Fibroblast of pulmonary artery (primary cell): ENCODE measurements at regions not wholly inside any gene's neighbourhood (a gene's known extent, or its start where the extent isn't known, plus 50 kb on each side); places are given as distances from the start of the nearest gene placed in this dataset.
"Not testable (repeated sequence)": the region's sequence is repeated elsewhere in the genome, so short reads cannot be mapped to it uniquely, and the experiment has no call there.

Source experiments
- DNase-seq: peaks from one replicate; pipeline ENCODE4 v3.0.0-alpha.2; 2010; ENCODE audit warnings: low read depth
- H3K4me3 ChIP-seq: replicated peaks from 2 replicates; pipeline ENCODE4 v1.5.1; 2011; ENCODE audit warnings: low read depth, mild to moderate bottlenecking, control low read depth, low read length, moderate library complexity
- TF ChIP-seq, protein P1 (sequence below): IDR thresholded peaks from 2 replicates; pipeline ENCODE4 v1.5.1; 2011; ENCODE audit warnings: mild to moderate bottlenecking, control low read depth, low read length, inconsistent platforms; ENCODE audit errors: missing control alignments

GRCh38 chr2:39494784-39495251 lies 57.7 kb upstream of the MAP4K3 start:
- no peak overlapping the region for H3K4me3 ChIP-seq
- peak; percentile 97 for DNase-seq
- TF ChIP-seq, protein P1, sequence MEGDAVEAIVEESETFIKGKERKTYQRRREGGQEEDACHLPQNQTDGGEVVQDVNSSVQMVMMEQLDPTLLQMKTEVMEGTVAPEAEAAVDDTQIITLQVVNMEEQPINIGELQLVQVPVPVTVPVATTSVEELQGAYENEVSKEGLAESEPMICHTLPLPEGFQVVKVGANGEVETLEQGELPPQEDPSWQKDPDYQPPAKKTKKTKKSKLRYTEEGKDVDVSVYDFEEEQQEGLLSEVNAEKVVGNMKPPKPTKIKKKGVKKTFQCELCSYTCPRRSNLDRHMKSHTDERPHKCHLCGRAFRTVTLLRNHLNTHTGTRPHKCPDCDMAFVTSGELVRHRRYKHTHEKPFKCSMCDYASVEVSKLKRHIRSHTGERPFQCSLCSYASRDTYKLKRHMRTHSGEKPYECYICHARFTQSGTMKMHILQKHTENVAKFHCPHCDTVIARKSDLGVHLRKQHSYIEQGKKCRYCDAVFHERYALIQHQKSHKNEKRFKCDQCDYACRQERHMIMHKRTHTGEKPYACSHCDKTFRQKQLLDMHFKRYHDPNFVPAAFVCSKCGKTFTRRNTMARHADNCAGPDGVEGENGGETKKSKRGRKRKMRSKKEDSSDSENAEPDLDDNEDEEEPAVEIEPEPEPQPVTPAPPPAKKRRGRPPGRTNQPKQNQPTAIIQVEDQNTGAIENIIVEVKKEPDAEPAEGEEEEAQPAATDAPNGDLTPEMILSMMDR = no peak

- peak; percentile 75 for DNase-seq
- TF ChIP-seq, protein P1 = no peak
- H3K4me3 ChIP-seq = no peak overlapping the region
These were observed 60.2 kb upstream of the MAP4K3 start for GRCh38 chr2:39497082-39497801.

DNA sequence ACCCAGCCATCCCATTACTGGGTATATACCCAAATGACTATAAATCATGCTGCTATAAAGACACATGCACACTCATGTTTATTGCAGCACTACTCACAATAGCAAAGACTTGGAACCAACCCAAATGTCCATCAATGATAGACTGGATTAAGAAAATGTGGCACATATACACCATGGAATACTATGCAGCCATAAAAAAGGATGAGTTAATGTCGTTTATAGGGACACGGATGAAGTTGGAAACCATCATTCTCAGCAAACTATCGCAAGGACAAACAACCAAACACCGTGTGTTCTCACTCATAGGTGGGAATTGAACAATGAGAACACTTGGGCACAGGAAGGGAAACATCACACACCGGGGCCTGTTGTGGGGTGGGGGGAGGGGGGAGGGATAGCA lies 61.1 kb upstream of the MAP4K3 start:
- DNase-seq, H3K4me3 ChIP-seq: not testable (repeated sequence)

DNA sequence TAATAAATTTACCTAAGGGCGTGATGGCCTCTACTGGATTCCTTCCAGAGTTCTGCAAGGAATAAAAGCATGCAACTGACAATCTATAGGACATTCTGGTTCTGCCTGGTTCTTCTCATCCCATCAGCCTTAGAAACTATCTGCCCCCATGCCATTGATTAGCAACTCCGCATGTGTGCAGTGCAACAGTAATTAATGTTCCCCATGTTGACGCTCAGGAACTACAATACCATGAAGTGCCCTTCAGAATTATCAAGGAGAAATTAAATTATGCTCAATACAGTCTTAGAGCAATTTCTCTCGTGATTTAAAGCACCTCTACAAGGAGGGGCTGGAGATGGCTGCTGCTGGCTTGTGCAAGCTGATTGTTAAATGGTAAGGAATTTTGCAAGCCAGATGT lies 61.7 kb upstream of the MAP4K3 start:
- DNase-seq = no peak
- H3K4me3 ChIP-seq = no peak overlapping the region
- TF ChIP-seq, protein P1 = no peak

- H3K4me3 ChIP-seq = no peak overlapping the region
- DNase-seq = no peak
- TF ChIP-seq, protein P1 = no peak
These were observed 62.3 kb upstream of the MAP4K3 start for GRCh38 chr2:39499336-39499735.

GRCh38 chr2:39501412-39501811 lies 64.3 kb upstream of the MAP4K3 start:
- DNase-seq = no peak
- TF ChIP-seq, protein P1 = no peak
- no peak overlapping the region for H3K4me3 ChIP-seq

GRCh38 chr2:39503277-39503676 lies 66.2 kb upstream of the MAP4K3 start:
- TF ChIP-seq, protein P1 = no peak
- no peak overlapping the region for H3K4me3 ChIP-seq
- DNase-seq = no peak
